ENCODE measurements at regions not wholly inside any gene's neighbourhood (a gene's known extent, or its start where the extent isn't known, plus 50 kb on each side); places are given as distances from the start of the nearest gene placed in this dataset.

GRCh38 chr10:21095494-21096055 lies 198.5 kb upstream of the NEBL start:
- TF ChIP-seq CTCF (IDR thresholded peaks at IDR 0.05; ENCODE audit: poor library complexity, severe bottlenecking): no peak
- TF ChIP-seq RAD21 (conservative IDR thresholded peaks at IDR 0.05): no peak
- no peak for TF ChIP-seq POLR2AphosphoS5 (IDR thresholded peaks at IDR 0.05)
